Activated CD8-positive, alpha-beta memory T cell treated with anti-CD3 and anti-CD28 coated beads, Interleukin-2, amount 50 U/mL, for 4 hours (primary cell): ENCODE measurements at regions not wholly inside any gene's neighbourhood (a gene's known extent, or its start where the extent isn't known, plus 50 kb on each side); places are given as distances from the start of the nearest gene placed in this dataset.

ENCODE experiments used
- DNase-seq: peaks from one replicate; pipeline ENCODE4 v3.0.0-alpha.2; 2020

- no peak for DNase-seq
Measured at GRCh38 chr13:59474696-59475095, 689.0 kb downstream of the DIAPH3 start.

DNA sequence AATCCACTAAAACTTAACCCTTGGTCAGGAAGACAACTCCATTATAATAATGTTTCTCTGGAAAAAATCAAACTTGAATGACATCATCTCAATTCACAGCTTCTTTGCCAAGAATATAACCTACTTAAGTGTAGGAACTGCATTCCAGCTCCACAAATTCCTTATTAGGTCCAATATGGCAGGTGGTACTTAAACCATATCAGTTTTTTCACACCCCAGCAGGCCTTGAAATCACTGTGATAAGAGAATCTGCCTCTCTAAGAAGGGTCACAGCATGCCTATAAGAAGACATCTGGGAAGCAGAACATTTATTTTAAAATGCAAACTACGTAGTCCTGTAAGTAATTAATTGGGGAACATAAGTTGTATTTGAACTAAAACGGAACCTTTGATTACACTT lies 687.8 kb downstream of the DIAPH3 start:
- DNase-seq: no peak

DNA sequence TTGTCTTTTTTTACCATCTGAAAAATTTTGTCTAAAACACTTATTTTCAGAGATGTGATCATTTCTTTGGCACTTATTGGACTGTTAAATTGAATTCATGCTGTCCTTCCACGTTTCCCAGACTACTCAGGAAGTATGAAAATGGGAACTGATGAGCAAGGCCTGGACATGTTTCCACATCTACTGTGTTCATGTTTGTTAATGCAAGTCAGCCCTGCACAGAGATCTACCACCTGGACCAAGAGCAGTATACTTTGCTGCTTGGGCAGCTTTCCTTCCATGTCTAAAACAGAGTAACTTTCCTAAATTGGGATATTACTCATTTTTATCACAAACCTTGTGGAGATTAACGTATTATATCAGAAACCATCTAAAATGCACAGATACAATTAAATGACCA lies 687.4 kb downstream of the DIAPH3 start:
- no peak for DNase-seq

GRCh38 chr13:59477011-59477410 lies 686.7 kb downstream of the DIAPH3 start:
- no peak for DNase-seq

DNA sequence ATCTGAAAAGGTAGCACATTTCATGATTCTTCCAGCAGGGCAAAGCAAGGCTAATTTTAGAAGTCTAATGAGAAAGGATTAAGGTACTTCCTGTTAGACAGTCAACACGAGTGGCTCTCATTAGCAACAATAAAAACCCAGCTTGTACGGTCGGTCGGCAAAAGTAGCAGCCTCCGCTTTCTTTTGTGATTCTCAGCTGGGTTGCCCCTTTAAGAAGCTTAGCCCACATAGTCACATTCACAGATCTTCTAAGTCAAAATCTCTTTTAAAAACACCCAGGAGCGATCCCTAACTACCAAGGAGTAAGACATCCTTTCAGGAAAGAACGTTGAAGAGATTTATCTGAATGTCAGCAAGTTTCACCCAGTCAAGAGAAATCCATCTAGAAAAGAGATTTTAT lies 684.8 kb downstream of the DIAPH3 start:
- no peak for DNase-seq

GRCh38 chr13:59479629-59480028 lies 684.1 kb downstream of the DIAPH3 start:
- DNase-seq: no peak

- no peak for DNase-seq
Measured at GRCh38 chr13:59480396-59481259, 683.1 kb downstream of the DIAPH3 start.

DNA sequence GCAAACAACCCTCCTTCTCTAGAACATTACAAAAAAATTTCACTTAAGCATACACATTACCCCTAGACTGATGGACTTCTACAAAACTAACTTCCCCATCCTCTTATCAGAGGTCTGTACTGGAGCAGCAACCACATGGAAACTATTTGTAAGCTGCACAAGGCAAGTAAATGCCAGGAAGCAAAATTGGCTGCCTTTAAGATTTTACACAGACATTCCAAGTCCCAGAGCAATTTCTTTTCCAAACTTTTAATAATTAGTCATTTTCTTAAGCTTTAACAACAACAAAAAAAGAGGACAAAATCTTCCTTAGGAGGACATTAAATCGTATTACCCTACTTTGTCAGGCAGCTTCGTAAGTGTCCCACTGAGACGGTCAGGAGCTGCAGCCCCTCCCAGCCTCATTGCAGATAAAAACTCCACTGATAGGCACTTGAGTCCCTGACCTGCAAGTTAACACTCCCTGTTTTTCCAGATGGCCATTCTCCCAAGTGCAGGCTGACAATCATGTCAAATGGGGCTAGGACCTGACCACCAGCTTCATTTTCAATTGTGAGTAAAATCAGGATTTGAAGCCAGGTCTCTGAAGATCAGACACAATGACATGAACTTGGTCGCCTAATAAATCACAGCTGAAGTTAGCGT lies 680.1 kb downstream of the DIAPH3 start:
- no peak for DNase-seq

- DNase-seq: no peak
Measured at GRCh38 chr13:59487883-59488282, 675.8 kb downstream of the DIAPH3 start.

DNA sequence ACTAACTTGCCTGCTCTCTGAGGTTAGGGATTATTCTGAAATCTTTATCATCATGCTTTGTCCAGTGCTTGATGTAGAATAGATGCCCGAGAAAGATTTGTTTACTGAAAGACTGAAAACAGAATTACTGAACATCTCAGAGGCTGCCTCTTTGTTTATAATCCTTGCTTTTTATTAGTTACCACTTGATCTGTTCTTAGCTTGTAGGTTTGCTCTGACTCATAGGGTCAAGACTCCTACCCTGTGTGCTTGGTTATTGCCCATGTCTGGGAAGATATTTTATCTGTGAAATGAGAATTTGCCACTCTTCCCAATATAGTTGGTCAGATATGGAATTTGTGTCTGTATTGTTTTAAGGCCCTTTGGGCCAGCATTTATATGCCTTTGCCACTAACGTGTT lies 675.3 kb downstream of the DIAPH3 start:
- DNase-seq: no peak

GRCh38 chr13:59490651-59491050 lies 673.1 kb downstream of the DIAPH3 start:
- DNase-seq: no peak

- no peak for DNase-seq
Measured at GRCh38 chr13:59492030-59492636, 671.6 kb downstream of the DIAPH3 start.

- no peak for DNase-seq
Measured at GRCh38 chr13:59493436-59493965, 670.2 kb downstream of the DIAPH3 start.

DNA sequence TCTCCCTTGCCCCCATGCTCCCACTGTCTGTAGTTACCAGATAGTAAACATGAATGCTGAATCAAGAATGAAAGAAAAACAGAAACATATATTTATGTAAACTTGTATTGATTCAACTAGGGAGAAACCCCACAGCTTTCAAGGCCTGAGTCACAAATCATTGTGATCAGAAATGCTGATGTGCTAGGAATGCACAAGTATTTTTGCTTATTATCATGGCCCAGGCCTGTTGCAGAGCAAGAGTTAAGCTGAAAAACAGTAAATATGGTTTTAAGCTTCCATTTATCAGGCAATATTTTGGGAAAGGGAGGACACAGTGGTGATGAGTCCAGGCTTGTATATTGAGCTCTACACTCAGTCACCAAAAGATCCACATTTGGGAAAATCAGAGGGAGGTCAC lies 669.6 kb downstream of the DIAPH3 start:
- DNase-seq: no peak

DNA sequence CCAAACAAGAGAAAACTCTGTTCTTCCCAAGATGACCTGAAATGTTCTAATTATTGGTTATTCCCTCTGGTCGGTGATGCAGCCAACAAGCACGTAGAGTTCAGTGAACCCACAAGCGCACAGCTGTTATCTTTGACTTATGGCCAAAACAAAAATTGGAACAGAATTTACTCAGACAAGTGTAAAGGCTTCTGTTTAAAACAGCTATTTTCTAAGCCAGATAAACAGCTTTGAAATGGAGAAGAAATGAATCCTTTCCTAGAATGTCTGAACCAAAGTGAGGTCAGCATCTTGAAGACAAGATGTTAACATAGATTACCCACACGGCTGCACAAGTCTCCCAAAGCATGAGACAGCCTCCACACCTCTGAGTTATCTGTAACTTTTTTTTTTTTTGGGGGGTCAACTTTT lies 669.2 kb downstream of the DIAPH3 start:
- no peak for DNase-seq

DNA sequence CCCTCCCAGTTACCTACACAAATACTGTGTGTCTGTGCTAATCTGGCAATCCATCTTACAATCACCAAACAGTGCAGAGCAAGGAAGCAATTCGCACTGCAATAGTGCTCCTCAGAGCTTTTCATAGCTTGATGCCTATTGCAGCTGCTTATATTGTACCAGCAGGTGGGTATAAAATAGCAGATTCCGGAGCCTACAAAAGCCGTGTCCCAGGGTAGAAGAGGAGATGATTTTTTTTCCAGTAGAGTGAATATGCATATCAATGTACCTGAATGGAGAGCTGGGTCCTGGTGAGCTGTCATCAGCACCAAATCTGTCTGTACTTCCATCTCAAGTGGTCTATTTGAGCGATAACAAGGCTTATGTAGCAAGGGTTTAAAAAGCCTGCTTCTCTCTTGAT lies 668.4 kb downstream of the DIAPH3 start:
- DNase-seq: no peak

- DNase-seq: no peak
Measured at GRCh38 chr13:59495936-59496512, 667.7 kb downstream of the DIAPH3 start.

DNA sequence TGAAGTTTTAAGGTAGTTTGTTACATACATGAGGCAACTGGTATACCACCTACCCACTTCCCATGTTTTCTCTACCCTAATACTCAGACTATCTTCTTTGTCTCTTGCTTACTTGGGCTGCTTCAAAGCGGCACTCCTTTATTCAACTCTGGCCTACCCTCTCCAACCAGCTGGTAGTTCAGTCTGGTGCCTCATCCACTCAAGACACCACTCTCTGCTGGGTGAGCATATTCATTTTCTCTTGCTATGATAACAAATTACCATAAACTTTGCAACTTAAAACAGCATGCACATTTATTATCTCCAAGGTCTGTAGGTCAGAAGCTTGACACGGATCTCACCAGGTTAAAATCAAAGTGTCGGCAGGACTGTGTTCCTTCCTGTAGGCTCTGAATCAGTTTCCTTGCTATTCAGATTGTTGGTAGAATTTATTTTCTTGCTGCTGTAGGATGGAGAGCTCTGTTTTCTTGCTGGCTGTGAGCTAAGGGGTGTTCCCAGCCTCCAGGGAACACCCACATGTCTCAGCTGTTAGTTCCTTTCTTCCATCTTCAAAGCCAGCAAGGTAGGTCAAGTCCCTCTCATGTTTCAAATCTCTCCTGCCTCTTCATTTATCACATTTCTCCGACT lies 666.0 kb downstream of the DIAPH3 start:
- DNase-seq: no peak

GRCh38 chr13:59501004-59501403 lies 662.7 kb downstream of the DIAPH3 start:
- no peak for DNase-seq

- no peak for DNase-seq
Measured at GRCh38 chr13:59504407-59504806, 659.3 kb downstream of the DIAPH3 start.

GRCh38 chr13:59510386-59510785 lies 653.3 kb downstream of the DIAPH3 start:
- DNase-seq: no peak

DNA sequence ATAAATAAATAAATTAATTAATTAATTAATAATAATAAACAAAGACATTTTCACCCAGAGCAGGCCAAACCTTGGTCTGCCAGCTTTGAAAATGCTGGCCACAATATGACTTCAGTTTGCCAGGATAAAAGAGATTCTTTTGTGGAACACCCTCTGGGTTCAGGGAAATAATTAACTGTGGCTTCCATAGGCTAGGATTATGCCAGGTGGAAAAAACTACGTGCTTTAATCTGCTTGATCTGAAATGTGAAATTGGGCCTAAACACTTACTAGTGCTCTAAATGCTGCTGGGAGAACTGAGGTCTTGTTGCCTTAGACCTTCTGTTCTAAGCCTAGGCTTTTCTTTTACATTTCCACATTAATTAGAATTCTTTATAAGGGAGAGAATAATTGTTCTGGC lies 650.0 kb downstream of the DIAPH3 start:
- no peak for DNase-seq

DNA sequence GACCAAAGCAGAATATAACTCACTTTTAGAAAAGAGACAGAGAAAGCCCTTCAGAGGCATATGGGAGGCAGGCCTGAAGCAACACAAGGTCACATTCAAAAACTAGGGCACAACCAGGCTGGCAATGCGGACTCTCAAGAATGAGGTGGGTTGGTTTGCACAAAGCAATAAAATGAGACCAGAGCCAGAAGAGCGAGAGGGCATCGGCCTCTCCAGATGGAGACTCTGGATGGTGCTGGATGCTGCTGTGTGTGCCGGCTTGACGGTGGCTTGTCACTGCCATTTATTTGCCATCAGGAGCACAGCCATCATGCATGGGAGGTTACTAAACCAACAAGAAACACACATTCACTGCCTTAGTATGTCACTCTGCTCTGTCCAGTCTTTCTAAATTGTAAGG lies 649.4 kb downstream of the DIAPH3 start:
- no peak for DNase-seq
